MM.1S (cell line): ENCODE measurements at regions not wholly inside any gene's neighbourhood (a gene's known extent, or its start where the extent isn't known, plus 50 kb on each side); places are given as distances from the start of the nearest gene placed in this dataset.

Source experiments
- DNase-seq: peaks from one replicate; pipeline ENCODE4 v3.0.0-alpha.2; 2015
- H2AFZ ChIP-seq: fragments of 300-600 bp; sonication (generic); 2 replicates; pipeline ENCODE4 v1.6.0; 2016; ENCODE audit warnings: antibody characterized with exemption, low read length
- H3F3A ChIP-seq: fragments of 300-600 bp; sonication (generic); 2 replicates; pipeline ENCODE4 v1.6.1; 2016; ENCODE audit warnings: mild to moderate bottlenecking, antibody characterized with exemption, low read length, moderate library complexity, mixed read lengths; ENCODE audit not compliant: insufficient read depth
- H3K27ac ChIP-seq: fragments of 300-600 bp; sonication (generic); 2 replicates; pipeline ENCODE4 v1.5.1; 2016; ENCODE audit warnings: mild to moderate bottlenecking, low read length
- H3K27me3 ChIP-seq: fragments of 300-600 bp; sonication (generic); replicated peaks from 2 replicates; pipeline ENCODE4 v1.6.0; 2016; ENCODE audit warnings: low read length; ENCODE audit not compliant: insufficient read depth
- H3K36me3 ChIP-seq: fragments of 300-600 bp; sonication (generic); replicated peaks from 2 replicates; pipeline ENCODE4 v1.6.1; 2016; ENCODE audit warnings: mild to moderate bottlenecking, low read length, mixed read lengths; ENCODE audit not compliant: insufficient read depth
- H3K4me1 ChIP-seq: fragments of 300-600 bp; sonication (generic); 2 replicates; pipeline ENCODE4 v1.6.1; 2016; ENCODE audit warnings: low read length, mixed read lengths
- H3K4me2 ChIP-seq: fragments of 300-600 bp; sonication (generic); 2 replicates; pipeline ENCODE4 v1.6.0; 2016; ENCODE audit warnings: low read depth, low read length
- H3K4me3 ChIP-seq: fragments of 300-600 bp; sonication (generic); 2 replicates; pipeline ENCODE4 v1.5.1; 2016; ENCODE audit warnings: low read length, mixed read lengths
- H3K79me2 ChIP-seq: fragments of 300-600 bp; sonication (generic); 2 replicates; pipeline ENCODE4 v1.6.1; 2016; ENCODE audit warnings: mixed run types, low read length, mixed read lengths
- H3K9ac ChIP-seq: fragments of 300-600 bp; sonication (generic); 2 replicates; pipeline ENCODE4 v1.6.1; 2016; ENCODE audit warnings: low read length, mixed read lengths
- H3K9me2 ChIP-seq: fragments of 300-600 bp; sonication (generic); replicated peaks from 2 replicates; pipeline ENCODE4 v1.6.1; 2016; ENCODE audit warnings: mild to moderate bottlenecking, low read length, mixed read lengths; ENCODE audit not compliant: insufficient read depth
- H3K9me3 ChIP-seq: fragments of 300-600 bp; sonication (generic); replicated peaks from 2 replicates; pipeline ENCODE4 v1.6.1; 2016; ENCODE audit warnings: mild to moderate bottlenecking, low read length, mixed read lengths; ENCODE audit not compliant: insufficient read depth
- H4K20me1 ChIP-seq: fragments of 300-600 bp; sonication (generic); 2 replicates; pipeline ENCODE4 v1.6.1; 2016; ENCODE audit warnings: mild to moderate bottlenecking, low read length, moderate library complexity, mixed read lengths; ENCODE audit not compliant: insufficient read depth
- CTCF ChIP-seq: fragments of 300-600 bp; sonication (generic); IDR thresholded peaks from 2 replicates; pipeline ENCODE4 v1.5.1; 2016; ENCODE audit warnings: antibody characterized with exemption, low read length, mixed read lengths
- EZH2 ChIP-seq: fragments of 300-600 bp; sonication (generic); optimal IDR thresholded peaks from 2 replicates; pipeline ENCODE3; 2017; ENCODE audit warnings: low read depth, mild to moderate bottlenecking, antibody characterized with exemption, low read length, mixed read lengths
- EZH2phosphoT487 ChIP-seq: fragments of 300-600 bp; sonication (generic); IDR thresholded peaks from 2 replicates; pipeline ENCODE4 v1.6.1; 2018; ENCODE audit warnings: antibody characterized with exemption, low read length

GRCh38 chr13:48888613-48889012 lies 87.1 kb upstream of the FNDC3A start:
- Histone ChIP-seq H3K4me3 (no peak overlapping the region), H3K9ac (no peak overlapping the region), H3K9me2 (no peaks in the 10 kb centered on the region), H3K27me3 (no peaks in the 10 kb centered on the region), H3K27ac (no peak overlapping the region), H2AFZ (no peak overlapping the region), H4K20me1 (no peaks in the 10 kb centered on the region), H3K4me1 (peaks cover 10% of the 10 kb centered on the region), H3K9me3 (no peaks in the 10 kb centered on the region), H3K4me2 (no peak overlapping the region), H3K36me3 (no peaks in the 10 kb centered on the region), H3K79me2 (no peaks in the 10 kb centered on the region), H3F3A (0 out of 2 replicates have a peak, but pooled peaks cover 4% of the 10 kb centered on the region)
- DNase-seq, result no peak
- TF ChIP-seq CTCF (no peak), EZH2phosphoT487 (no peak), EZH2 (no peak)

- Histone ChIP-seq H2AFZ (no peak overlapping the region), H4K20me1 (no peaks in the 10 kb centered on the region), H3K4me2 (no peak overlapping the region), H3F3A (no peaks in the 10 kb centered on the region), H3K9me3 (no peaks in the 10 kb centered on the region), H3K27me3 (no peaks in the 10 kb centered on the region), H3K27ac (no peak overlapping the region), H3K4me1 (peaks cover 4% of the 10 kb centered on the region), H3K36me3 (no peaks in the 10 kb centered on the region), H3K9ac (no peak overlapping the region), H3K4me3 (no peak overlapping the region), H3K79me2 (no peaks in the 10 kb centered on the region), H3K9me2 (no peaks in the 10 kb centered on the region)
- no peak for DNase-seq
- TF ChIP-seq EZH2phosphoT487 (no peak), CTCF (no peak), EZH2 (no peak)
Measured at GRCh38 chr13:48890391-48890790, 85.3 kb upstream of the FNDC3A start.

GRCh38 chr13:48891586-48891985 lies 84.1 kb upstream of the FNDC3A start:
- H3K27ac ChIP-seq, result no peak overlapping the region
- H3F3A ChIP-seq, result no peaks in the 10 kb centered on the region
- H2AFZ ChIP-seq, result no peak overlapping the region
- no peaks in the 10 kb centered on the region for H4K20me1 ChIP-seq
- no peaks in the 10 kb centered on the region for H3K9me2 ChIP-seq
- no peaks in the 10 kb centered on the region for H3K4me1 ChIP-seq
- no peaks in the 10 kb centered on the region for H3K79me2 ChIP-seq
- no peak overlapping the region for H3K9ac ChIP-seq
- no peaks in the 10 kb centered on the region for H3K9me3 ChIP-seq
- no peak overlapping the region for H3K4me3 ChIP-seq
- H3K27me3 ChIP-seq, result no peaks in the 10 kb centered on the region
- no peaks in the 10 kb centered on the region for H3K36me3 ChIP-seq
- no peak for DNase-seq
- H3K4me2 ChIP-seq, result no peak overlapping the region
- TF ChIP-seq EZH2phosphoT487 (no peak), CTCF (no peak), EZH2 (no peak)
